ENCODE measurements at regions not wholly inside any gene's neighbourhood (a gene's known extent, or its start where the extent isn't known, plus 50 kb on each side); places are given as distances from the start of the nearest gene placed in this dataset.
"Not testable (repeated sequence)": the region's sequence is repeated elsewhere in the genome, so short reads cannot be mapped to it uniquely, and the experiment has no call there.

GRCh38 chr2:188000189-188000588 lies 291.5 kb upstream of the GULP1 start:
- DNase-seq = no peak

- DNase-seq = no peak
Observed at GRCh38 chr2:188003800-188004199, 287.9 kb upstream of the GULP1 start.

GRCh38 chr2:188013767-188014166 lies 277.9 kb upstream of the GULP1 start:
- DNase-seq = no peak

GRCh38 chr2:188016917-188017316 lies 274.8 kb upstream of the GULP1 start:
- no peak for DNase-seq

GRCh38 chr2:188022389-188022788 lies 269.3 kb upstream of the GULP1 start:
- no peak for DNase-seq

- no peak for DNase-seq
Observed at GRCh38 chr2:188023035-188023434, 268.6 kb upstream of the GULP1 start.

GRCh38 chr2:188024811-188025210 lies 266.9 kb upstream of the GULP1 start:
- DNase-seq = no peak

- DNase-seq = no peak
Observed at GRCh38 chr2:188028739-188029138, 262.9 kb upstream of the GULP1 start.

- no peak for DNase-seq
Observed at GRCh38 chr2:188032306-188032705, 259.4 kb upstream of the GULP1 start.

- no peak for DNase-seq
Observed at GRCh38 chr2:188032786-188033185, 258.9 kb upstream of the GULP1 start.

- DNase-seq = not testable (repeated sequence)
Observed at GRCh38 chr2:188033240-188033639, 258.4 kb upstream of the GULP1 start.

- DNase-seq = not testable (repeated sequence)
Observed at GRCh38 chr2:188034102-188034501, 257.6 kb upstream of the GULP1 start.

GRCh38 chr2:188035377-188035776 lies 256.3 kb upstream of the GULP1 start:
- not testable (repeated sequence) for DNase-seq

- not testable (repeated sequence) for DNase-seq
Observed at GRCh38 chr2:188036786-188037185, 254.9 kb upstream of the GULP1 start.

GRCh38 chr2:188039307-188039706 lies 252.4 kb upstream of the GULP1 start:
- DNase-seq = no peak

GRCh38 chr2:188042412-188042811 lies 249.3 kb upstream of the GULP1 start:
- peak; percentile 2 for DNase-seq

- no peak for DNase-seq
Observed at GRCh38 chr2:188045016-188045415, 246.7 kb upstream of the GULP1 start.

GRCh38 chr2:188046437-188046836 lies 245.2 kb upstream of the GULP1 start:
- no peak for DNase-seq

GRCh38 chr2:188047735-188048134 lies 243.9 kb upstream of the GULP1 start:
- DNase-seq = no peak

- DNase-seq = no peak
Observed at GRCh38 chr2:188050726-188051125, 240.9 kb upstream of the GULP1 start.

GRCh38 chr2:188051706-188052105 lies 240.0 kb upstream of the GULP1 start:
- DNase-seq = no peak

- DNase-seq = no peak
Observed at GRCh38 chr2:188065386-188065785, 226.3 kb upstream of the GULP1 start.

GRCh38 chr2:188068093-188068492 lies 223.6 kb upstream of the GULP1 start:
- DNase-seq = no peak

GRCh38 chr2:188076149-188077056 lies 215.3 kb upstream of the GULP1 start:
- no peak for DNase-seq

GRCh38 chr2:188077757-188078156 lies 213.9 kb upstream of the GULP1 start:
- no peak for DNase-seq

Data from dermis blood vessel endothelial cell (primary cell).